WTC11 (cell line): ENCODE measurements at regions not wholly inside any gene's neighbourhood (a gene's known extent, or its start where the extent isn't known, plus 50 kb on each side); places are given as distances from the start of the nearest gene placed in this dataset.

ENCODE experiments used
- GABPB1 ChIP-seq: sonication (generic); formaldehyde crosslinking; IDR thresholded peaks from 2 replicates; pipeline ENCODE4 v1.8.1; 2023; ENCODE audit warnings: mild to moderate bottlenecking, missing genetic modification reagents
- KAT7 ChIP-seq: sonication (generic); formaldehyde crosslinking; IDR thresholded peaks from 2 replicates; pipeline ENCODE4 v1.8.1; 2023; ENCODE audit warnings: missing genetic modification reagents, mild to moderate bottlenecking, borderline replicate concordance
- SP1 ChIP-seq: sonication (generic); formaldehyde crosslinking; conservative IDR thresholded peaks from 2 replicates; pipeline ENCODE4 v1.8.1; 2022; ENCODE audit warnings: missing genetic modification reagents
- ZNF263 ChIP-seq: sonication (generic); formaldehyde crosslinking; IDR thresholded peaks from 2 replicates; pipeline ENCODE4 v1.8.1; 2022; ENCODE audit warnings: low read depth, mild to moderate bottlenecking, moderate library complexity, missing genetic modification reagents
- TF ChIP-seq, protein P1 (sequence below): sonication (generic); formaldehyde crosslinking; IDR thresholded peaks from 2 replicates; pipeline ENCODE4 v1.8.0; 2023; ENCODE audit warnings: missing genetic modification reagents, mild to moderate bottlenecking, borderline replicate concordance
- TF ChIP-seq, protein P2 (sequence below): fragments of 200-600 bp; IDR thresholded peaks from 2 replicates; pipeline ENCODE4 v1.8.0; 2022; ENCODE audit warnings: antibody characterized with exemption
- TF ChIP-seq, protein P3 (sequence below): fragments of 250-450 bp; sonication (Bioruptor Pico); IDR thresholded peaks from 2 replicates; pipeline ENCODE4 v2.1.2; 2022; ENCODE audit warnings: mild to moderate bottlenecking, moderate library complexity
- TF ChIP-seq, protein P4 (sequence below): sonication (generic); formaldehyde crosslinking; conservative IDR thresholded peaks from 2 replicates; pipeline ENCODE4 v1.8.1; 2023; ENCODE audit warnings: mild to moderate bottlenecking, low read depth, missing genetic modification reagents, moderate library complexity

DNA sequence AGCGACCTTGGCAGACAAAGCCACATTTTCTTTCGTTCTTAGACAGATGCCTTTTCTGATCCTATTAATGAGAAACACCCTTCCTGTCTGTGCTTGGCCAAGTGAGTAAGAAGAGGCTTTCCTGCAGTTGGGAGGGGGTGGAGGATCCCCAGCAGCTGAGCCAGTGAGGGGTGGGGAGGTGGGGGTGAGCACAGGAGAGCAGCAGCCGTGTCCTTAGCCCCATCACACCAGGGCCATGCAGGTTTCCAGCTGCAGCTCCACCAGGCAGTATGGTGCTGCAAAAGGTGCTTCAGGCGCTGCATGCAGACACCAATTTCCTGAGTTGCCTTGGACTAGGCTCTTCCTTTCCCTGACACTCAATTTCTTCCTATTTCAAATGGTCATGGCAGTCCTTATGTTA lies 123.3 kb upstream of the SIX2 start:
- no peak for TF ChIP-seq SP1
- no peak for TF ChIP-seq KAT7
- TF ChIP-seq, protein P1, sequence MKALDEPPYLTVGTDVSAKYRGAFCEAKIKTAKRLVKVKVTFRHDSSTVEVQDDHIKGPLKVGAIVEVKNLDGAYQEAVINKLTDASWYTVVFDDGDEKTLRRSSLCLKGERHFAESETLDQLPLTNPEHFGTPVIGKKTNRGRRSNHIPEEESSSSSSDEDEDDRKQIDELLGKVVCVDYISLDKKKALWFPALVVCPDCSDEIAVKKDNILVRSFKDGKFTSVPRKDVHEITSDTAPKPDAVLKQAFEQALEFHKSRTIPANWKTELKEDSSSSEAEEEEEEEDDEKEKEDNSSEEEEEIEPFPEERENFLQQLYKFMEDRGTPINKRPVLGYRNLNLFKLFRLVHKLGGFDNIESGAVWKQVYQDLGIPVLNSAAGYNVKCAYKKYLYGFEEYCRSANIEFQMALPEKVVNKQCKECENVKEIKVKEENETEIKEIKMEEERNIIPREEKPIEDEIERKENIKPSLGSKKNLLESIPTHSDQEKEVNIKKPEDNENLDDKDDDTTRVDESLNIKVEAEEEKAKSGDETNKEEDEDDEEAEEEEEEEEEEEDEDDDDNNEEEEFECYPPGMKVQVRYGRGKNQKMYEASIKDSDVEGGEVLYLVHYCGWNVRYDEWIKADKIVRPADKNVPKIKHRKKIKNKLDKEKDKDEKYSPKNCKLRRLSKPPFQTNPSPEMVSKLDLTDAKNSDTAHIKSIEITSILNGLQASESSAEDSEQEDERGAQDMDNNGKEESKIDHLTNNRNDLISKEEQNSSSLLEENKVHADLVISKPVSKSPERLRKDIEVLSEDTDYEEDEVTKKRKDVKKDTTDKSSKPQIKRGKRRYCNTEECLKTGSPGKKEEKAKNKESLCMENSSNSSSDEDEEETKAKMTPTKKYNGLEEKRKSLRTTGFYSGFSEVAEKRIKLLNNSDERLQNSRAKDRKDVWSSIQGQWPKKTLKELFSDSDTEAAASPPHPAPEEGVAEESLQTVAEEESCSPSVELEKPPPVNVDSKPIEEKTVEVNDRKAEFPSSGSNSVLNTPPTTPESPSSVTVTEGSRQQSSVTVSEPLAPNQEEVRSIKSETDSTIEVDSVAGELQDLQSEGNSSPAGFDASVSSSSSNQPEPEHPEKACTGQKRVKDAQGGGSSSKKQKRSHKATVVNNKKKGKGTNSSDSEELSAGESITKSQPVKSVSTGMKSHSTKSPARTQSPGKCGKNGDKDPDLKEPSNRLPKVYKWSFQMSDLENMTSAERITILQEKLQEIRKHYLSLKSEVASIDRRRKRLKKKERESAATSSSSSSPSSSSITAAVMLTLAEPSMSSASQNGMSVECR (CRISPR knock-in tag), result no peak
- no peak for TF ChIP-seq GABPB1 (CRISPR knock-in tag)
- TF ChIP-seq, protein P2, sequence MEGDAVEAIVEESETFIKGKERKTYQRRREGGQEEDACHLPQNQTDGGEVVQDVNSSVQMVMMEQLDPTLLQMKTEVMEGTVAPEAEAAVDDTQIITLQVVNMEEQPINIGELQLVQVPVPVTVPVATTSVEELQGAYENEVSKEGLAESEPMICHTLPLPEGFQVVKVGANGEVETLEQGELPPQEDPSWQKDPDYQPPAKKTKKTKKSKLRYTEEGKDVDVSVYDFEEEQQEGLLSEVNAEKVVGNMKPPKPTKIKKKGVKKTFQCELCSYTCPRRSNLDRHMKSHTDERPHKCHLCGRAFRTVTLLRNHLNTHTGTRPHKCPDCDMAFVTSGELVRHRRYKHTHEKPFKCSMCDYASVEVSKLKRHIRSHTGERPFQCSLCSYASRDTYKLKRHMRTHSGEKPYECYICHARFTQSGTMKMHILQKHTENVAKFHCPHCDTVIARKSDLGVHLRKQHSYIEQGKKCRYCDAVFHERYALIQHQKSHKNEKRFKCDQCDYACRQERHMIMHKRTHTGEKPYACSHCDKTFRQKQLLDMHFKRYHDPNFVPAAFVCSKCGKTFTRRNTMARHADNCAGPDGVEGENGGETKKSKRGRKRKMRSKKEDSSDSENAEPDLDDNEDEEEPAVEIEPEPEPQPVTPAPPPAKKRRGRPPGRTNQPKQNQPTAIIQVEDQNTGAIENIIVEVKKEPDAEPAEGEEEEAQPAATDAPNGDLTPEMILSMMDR, result no peak
- TF ChIP-seq, protein P3, sequence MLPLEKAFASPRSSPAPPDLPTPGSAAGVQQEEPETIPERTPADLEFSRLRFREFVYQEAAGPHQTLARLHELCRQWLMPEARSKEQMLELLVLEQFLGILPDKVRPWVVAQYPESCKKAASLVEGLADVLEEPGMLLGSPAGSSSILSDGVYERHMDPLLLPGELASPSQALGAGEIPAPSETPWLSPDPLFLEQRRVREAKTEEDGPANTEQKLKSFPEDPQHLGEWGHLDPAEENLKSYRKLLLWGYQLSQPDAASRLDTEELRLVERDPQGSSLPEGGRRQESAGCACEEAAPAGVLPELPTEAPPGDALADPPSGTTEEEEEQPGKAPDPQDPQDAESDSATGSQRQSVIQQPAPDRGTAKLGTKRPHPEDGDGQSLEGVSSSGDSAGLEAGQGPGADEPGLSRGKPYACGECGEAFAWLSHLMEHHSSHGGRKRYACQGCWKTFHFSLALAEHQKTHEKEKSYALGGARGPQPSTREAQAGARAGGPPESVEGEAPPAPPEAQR (CRISPR knock-in tag), result no peak
- no peak for TF ChIP-seq ZNF263
- TF ChIP-seq, protein P4, sequence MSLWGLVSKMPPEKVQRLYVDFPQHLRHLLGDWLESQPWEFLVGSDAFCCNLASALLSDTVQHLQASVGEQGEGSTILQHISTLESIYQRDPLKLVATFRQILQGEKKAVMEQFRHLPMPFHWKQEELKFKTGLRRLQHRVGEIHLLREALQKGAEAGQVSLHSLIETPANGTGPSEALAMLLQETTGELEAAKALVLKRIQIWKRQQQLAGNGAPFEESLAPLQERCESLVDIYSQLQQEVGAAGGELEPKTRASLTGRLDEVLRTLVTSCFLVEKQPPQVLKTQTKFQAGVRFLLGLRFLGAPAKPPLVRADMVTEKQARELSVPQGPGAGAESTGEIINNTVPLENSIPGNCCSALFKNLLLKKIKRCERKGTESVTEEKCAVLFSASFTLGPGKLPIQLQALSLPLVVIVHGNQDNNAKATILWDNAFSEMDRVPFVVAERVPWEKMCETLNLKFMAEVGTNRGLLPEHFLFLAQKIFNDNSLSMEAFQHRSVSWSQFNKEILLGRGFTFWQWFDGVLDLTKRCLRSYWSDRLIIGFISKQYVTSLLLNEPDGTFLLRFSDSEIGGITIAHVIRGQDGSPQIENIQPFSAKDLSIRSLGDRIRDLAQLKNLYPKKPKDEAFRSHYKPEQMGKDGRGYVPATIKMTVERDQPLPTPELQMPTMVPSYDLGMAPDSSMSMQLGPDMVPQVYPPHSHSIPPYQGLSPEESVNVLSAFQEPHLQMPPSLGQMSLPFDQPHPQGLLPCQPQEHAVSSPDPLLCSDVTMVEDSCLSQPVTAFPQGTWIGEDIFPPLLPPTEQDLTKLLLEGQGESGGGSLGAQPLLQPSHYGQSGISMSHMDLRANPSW (CRISPR knock-in tag), result no peak
